ENCODE measurements at regions not wholly inside any gene's neighbourhood (a gene's known extent, or its start where the extent isn't known, plus 50 kb on each side); places are given as distances from the start of the nearest gene placed in this dataset.

- no peak for DNase-seq
These were observed 187.9 kb upstream of the LYSMD4 start for GRCh38 chr15:99921101-99921500.

- DNase-seq, result no peak
These were observed 184.8 kb upstream of the LYSMD4 start for GRCh38 chr15:99918072-99918471.

GRCh38 chr15:99917252-99917651 lies 184.0 kb upstream of the LYSMD4 start:
- DNase-seq, result no peak

- DNase-seq, result no peak
These were observed 183.5 kb upstream of the LYSMD4 start for GRCh38 chr15:99916668-99917223.

- DNase-seq, result no peak
These were observed 181.5 kb upstream of the LYSMD4 start for GRCh38 chr15:99914723-99915122.

GRCh38 chr15:99911816-99912215 lies 178.6 kb upstream of the LYSMD4 start:
- DNase-seq, result no peak

GRCh38 chr15:99909592-99910295 lies 176.5 kb upstream of the LYSMD4 start:
- peak; percentile 3 for DNase-seq

- DNase-seq, result no peak
These were observed 174.5 kb upstream of the LYSMD4 start for GRCh38 chr15:99907698-99908097.

GRCh38 chr15:99906793-99907192 lies 173.6 kb upstream of the LYSMD4 start:
- DNase-seq, result no peak

GRCh38 chr15:99906311-99906710 lies 173.1 kb upstream of the LYSMD4 start:
- no peak for DNase-seq

GRCh38 chr15:99902248-99902928 lies 169.2 kb upstream of the LYSMD4 start:
- no peak for DNase-seq

GRCh38 chr15:99895956-99896311 lies 162.7 kb upstream of the LYSMD4 start:
- DNase-seq, result no peak

GRCh38 chr15:99895189-99895955 lies 162.1 kb upstream of the LYSMD4 start:
- no peak for DNase-seq

GRCh38 chr15:99878835-99879234 lies 145.6 kb upstream of the LYSMD4 start:
- DNase-seq, result no peak

- no peak for DNase-seq
These were observed 140.2 kb upstream of the LYSMD4 start for GRCh38 chr15:99873451-99873850.

GRCh38 chr15:99863550-99864198 lies 130.4 kb upstream of the LYSMD4 start:
- no peak for DNase-seq

GRCh38 chr15:99857836-99858235 lies 124.6 kb upstream of the LYSMD4 start:
- DNase-seq, result no peak

- DNase-seq, result no peak
These were observed 117.3 kb upstream of the LYSMD4 start for GRCh38 chr15:99850517-99850916.

GRCh38 chr15:99845009-99845408 lies 111.8 kb upstream of the LYSMD4 start:
- DNase-seq, result no peak

- DNase-seq, result no peak
These were observed 110.9 kb upstream of the LYSMD4 start for GRCh38 chr15:99844150-99844549.

- DNase-seq, result no peak
These were observed 108.8 kb upstream of the LYSMD4 start for GRCh38 chr15:99842071-99842470.

GRCh38 chr15:99826157-99826780 lies 93.0 kb upstream of the LYSMD4 start:
- DNase-seq, result no peak

- no peak for DNase-seq
These were observed 90.1 kb upstream of the LYSMD4 start for GRCh38 chr15:99823346-99823745.

Data from NCI-H146 (cell line).